Large intestine (tissue), 3 donors: ENCODE measurements at regions not wholly inside any gene's neighbourhood (a gene's known extent, or its start where the extent isn't known, plus 50 kb on each side); places are given as distances from the start of the nearest gene placed in this dataset.
A peak's percentile ranks its signal among the peaks of the same experiment; 100 is the strongest.

Experiments
- DNase-seq, 2 donors: peaks; one replicate each; pipeline versions ENCODE4 v3.0.0 to v3.0.0-alpha.2; 2013
- H3K27ac ChIP-seq: one replicate; pipeline ENCODE4 v1.5.1; 2013; ENCODE audit warnings: low read length
- H3K27me3 ChIP-seq: 2 replicates; pipeline ENCODE4 v1.6.1; 2013; ENCODE audit warnings: low read length; ENCODE audit not compliant: control insufficient read depth, insufficient read depth
- H3K36me3 ChIP-seq: 2 replicates; pipeline ENCODE4 v1.6.1; 2013; ENCODE audit warnings: low read length; ENCODE audit not compliant: control insufficient read depth, insufficient read depth
- H3K4me1 ChIP-seq: one replicate; pipeline ENCODE4 v1.6.1; 2013; ENCODE audit warnings: low read length; ENCODE audit not compliant: control insufficient read depth, insufficient read depth
- H3K4me3 ChIP-seq: one replicate; pipeline ENCODE4 v1.5.1; 2013; ENCODE audit warnings: low read length
- H3K9me3 ChIP-seq: one replicate; pipeline ENCODE4 v1.6.1; 2013; ENCODE audit warnings: mild to moderate bottlenecking, low read depth, low read length, moderate library complexity; ENCODE audit not compliant: control insufficient read depth
- WGBS: methylation state at CpG from one replicate; pipeline ENCODE4 v1.1.5; 2013; ENCODE audit warnings: low lambda C conversion rate; ENCODE audit not compliant: insufficient coverage; 5-methylcytosine and 5-hydroxymethylcytosine counted together

DNA sequence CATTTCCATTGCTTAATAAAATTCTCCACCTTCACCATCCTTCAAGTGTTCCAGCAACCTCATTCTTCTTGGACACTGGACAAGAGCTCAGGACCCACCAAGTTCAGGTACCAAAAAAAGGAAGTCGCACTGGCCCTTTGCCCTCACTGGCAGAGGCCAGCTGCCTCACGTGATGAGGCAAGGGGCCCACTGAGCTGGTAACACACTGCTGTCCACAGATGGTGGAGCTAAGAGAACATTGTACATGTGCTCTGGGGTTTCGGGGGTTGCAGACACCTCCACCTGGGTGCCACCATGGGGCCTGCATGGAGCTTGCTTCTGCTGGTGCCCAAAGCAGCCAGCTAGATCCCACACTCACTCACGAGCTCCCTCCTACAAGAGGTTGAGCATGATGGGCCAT lies 71.3 kb downstream of the SCG2 start:
- no peak for DNase-seq
- no peaks in the 10 kb centered on the region for H3K36me3 ChIP-seq
- H3K27me3 ChIP-seq: no peaks in the 10 kb centered on the region
- H3K9me3 ChIP-seq: no peaks in the 10 kb centered on the region
- H3K4me3 ChIP-seq: no peak overlapping the region
- WGBS: no CpG with 5 or more reads among the region's 4 CpGs
- no peaks in the 10 kb centered on the region for H3K4me1 ChIP-seq
- no peak overlapping the region for H3K27ac ChIP-seq

- no peak for DNase-seq
- Histone ChIP-seq H3K4me3 (no peak overlapping the region), H3K27ac (no peak overlapping the region), H3K27me3 (no peaks in the 10 kb centered on the region), H3K36me3 (no peaks in the 10 kb centered on the region), H3K9me3 (no peaks in the 10 kb centered on the region), H3K4me1 (no peaks in the 10 kb centered on the region)
- WGBS: no CpG with 5 or more reads among the region's 2 CpGs
Measured at GRCh38 chr2:223532161-223532560, 70.0 kb downstream of the SCG2 start.

DNA sequence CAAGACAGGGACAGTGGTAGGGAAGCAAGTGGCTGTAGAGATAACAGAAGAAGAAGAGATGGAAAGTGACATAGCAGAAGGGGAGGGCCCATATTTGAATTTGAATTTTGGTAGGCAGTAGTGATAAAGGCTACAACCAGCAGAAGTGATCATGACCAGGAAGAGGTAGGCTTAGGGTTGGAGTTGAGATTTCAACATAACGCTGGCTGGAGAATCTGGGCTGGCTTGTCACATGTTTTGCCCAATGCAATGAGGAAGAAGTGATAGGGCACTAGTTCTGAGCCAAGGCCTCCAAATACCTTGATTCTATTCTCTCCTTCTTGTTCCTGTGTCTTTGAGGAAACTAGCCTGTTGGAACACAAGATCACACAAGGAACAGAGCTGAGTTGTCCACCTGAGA lies 69.4 kb downstream of the SCG2 start:
- no peak overlapping the region for H3K4me3 ChIP-seq
- H3K9me3 ChIP-seq: no peaks in the 10 kb centered on the region
- DNase-seq: no peak
- no CpG with 5 or more reads among the region's 1 CpG for WGBS
- no peaks in the 10 kb centered on the region for H3K36me3 ChIP-seq
- H3K27me3 ChIP-seq: no peaks in the 10 kb centered on the region
- H3K4me1 ChIP-seq: no peaks in the 10 kb centered on the region
- no peak overlapping the region for H3K27ac ChIP-seq

DNA sequence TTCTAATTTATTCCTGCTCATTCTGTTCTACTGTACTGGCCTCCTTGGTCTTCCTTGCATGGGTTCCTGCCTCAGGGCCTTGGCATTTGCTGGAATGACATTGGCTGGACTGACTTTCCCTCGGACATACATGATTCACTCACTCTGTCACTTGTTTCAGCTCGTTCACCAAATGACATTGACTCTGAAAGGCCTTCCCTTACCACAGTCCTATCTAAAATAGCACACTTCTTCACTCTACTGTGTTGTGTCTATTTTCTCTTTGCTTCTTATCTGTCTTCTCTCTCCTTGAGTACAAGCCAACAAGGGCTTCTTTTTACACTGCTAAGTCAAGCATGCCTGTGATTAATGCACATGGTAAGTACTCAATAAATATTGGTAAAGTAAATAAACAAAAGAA lies 65.6 kb downstream of the SCG2 start:
- no peaks in the 10 kb centered on the region for H3K36me3 ChIP-seq
- no peak overlapping the region for H3K27ac ChIP-seq
- no peak overlapping the region for H3K4me3 ChIP-seq
- no peaks in the 10 kb centered on the region for H3K9me3 ChIP-seq
- WGBS: no CpG with 5 or more reads among the region's 2 CpGs
- no peaks in the 10 kb centered on the region for H3K27me3 ChIP-seq
- DNase-seq: no peak
- no peaks in the 10 kb centered on the region for H3K4me1 ChIP-seq

DNA sequence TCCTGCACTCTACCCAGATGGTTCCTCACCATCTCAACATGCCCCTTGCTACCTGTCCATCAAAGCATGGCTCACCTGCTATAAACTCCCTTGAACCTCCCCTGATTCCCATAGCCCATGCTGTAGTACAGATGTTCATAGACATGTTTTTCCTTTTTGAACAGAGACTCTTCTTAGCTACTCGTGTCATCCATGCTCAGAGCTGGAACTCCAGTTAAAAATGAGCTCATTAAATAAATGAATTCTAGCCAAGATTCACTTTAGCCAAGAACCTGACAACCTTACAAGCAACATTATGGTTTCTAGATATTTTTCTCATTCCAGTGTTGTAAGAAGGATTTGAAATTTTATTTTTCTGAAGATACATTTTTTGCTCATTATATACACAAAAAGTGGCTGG lies 65.0 kb downstream of the SCG2 start:
- Histone ChIP-seq H3K27ac (no peak overlapping the region), H3K4me1 (no peaks in the 10 kb centered on the region), H3K4me3 (no peak overlapping the region), H3K36me3 (no peaks in the 10 kb centered on the region), H3K27me3 (no peaks in the 10 kb centered on the region), H3K9me3 (no peaks in the 10 kb centered on the region)
- DNase-seq: no peak
- no CpG with 5 or more reads among the region's 1 CpG for WGBS

- 40% methylated on average over 1 of the region's 5 CpGs for WGBS
- no peaks in the 10 kb centered on the region for H3K27me3 ChIP-seq
- no peak overlapping the region for H3K4me3 ChIP-seq
- H3K9me3 ChIP-seq: no peaks in the 10 kb centered on the region
- no peaks in the 10 kb centered on the region for H3K4me1 ChIP-seq
- no peak overlapping the region for H3K27ac ChIP-seq
- H3K36me3 ChIP-seq: no peaks in the 10 kb centered on the region
- peak in 1 of 2 donors; percentile 11 for DNase-seq
Measured at GRCh38 chr2:223537651-223538601, 64.2 kb downstream of the SCG2 start.

GRCh38 chr2:223538920-223539440 lies 63.2 kb downstream of the SCG2 start:
- peak in 1 of 2 donors; percentile 13 for DNase-seq
- no peak overlapping the region for H3K27ac ChIP-seq
- H3K9me3 ChIP-seq: no peaks in the 10 kb centered on the region
- no peaks in the 10 kb centered on the region for H3K27me3 ChIP-seq
- H3K36me3 ChIP-seq: no peaks in the 10 kb centered on the region
- 10% methylated on average over 2 of the region's 8 CpGs for WGBS
- H3K4me3 ChIP-seq: no peak overlapping the region
- H3K4me1 ChIP-seq: no peaks in the 10 kb centered on the region

DNA sequence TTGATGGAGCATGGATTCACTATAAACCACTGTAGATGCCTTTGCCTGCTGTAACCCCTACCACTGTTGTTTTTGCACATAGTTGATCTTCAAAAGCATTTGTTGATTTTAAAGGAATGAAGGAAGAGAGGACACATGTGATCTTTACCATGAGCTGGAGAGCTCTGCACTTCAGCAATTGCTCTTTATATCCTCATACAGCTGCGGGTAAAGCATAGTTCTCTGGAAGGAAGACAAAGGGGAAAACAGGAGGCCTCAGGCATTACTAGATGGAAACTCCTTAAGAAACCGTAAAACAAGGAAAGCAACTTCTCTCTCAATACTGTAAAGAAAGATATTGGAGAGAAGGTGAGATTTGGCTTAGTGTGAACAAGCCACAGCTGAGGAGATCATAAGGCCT lies 60.6 kb downstream of the SCG2 start:
- Histone ChIP-seq H3K4me3 (no peak overlapping the region), H3K36me3 (no peaks in the 10 kb centered on the region), H3K4me1 (no peaks in the 10 kb centered on the region), H3K9me3 (no peaks in the 10 kb centered on the region), H3K27ac (no peak overlapping the region), H3K27me3 (no peaks in the 10 kb centered on the region)
- no peak for DNase-seq
- WGBS: 80% methylated on average over 1 of the region's 2 CpGs

DNA sequence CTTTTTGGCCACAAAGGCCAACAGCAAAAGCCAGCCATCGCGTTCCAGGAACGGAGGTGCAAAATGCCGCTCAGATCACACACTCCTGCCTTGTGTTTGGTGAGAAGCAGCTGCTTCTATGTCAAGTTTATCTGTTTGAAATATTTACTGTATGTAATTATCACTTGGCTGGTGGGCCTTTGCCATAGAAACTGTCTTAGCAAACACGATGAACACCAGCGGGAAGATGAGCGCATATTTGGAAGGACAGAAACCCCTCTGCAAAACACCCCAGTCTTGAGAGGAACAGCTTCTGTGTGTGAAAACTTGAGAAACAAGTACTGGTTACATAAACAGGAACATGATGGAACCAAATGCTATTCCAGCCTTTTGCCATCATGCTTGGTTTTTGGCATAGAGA lies 59.7 kb downstream of the SCG2 start:
- Histone ChIP-seq H3K9me3 (no peaks in the 10 kb centered on the region), H3K27me3 (no peaks in the 10 kb centered on the region), H3K4me1 (no peaks in the 10 kb centered on the region), H3K36me3 (no peaks in the 10 kb centered on the region), H3K27ac (no peak overlapping the region), H3K4me3 (no peak overlapping the region)
- no peak for DNase-seq
- WGBS: no CpG with 5 or more reads among the region's 7 CpGs

- no peak overlapping the region for H3K4me3 ChIP-seq
- no peaks in the 10 kb centered on the region for H3K27me3 ChIP-seq
- no peak overlapping the region for H3K27ac ChIP-seq
- H3K9me3 ChIP-seq: no peaks in the 10 kb centered on the region
- no peak for DNase-seq
- no peaks in the 10 kb centered on the region for H3K36me3 ChIP-seq
- WGBS: 33% methylated on average over 2 of the region's 2 CpGs
- no peaks in the 10 kb centered on the region for H3K4me1 ChIP-seq
Measured at GRCh38 chr2:223545406-223545805, 56.8 kb downstream of the SCG2 start.

- Histone ChIP-seq H3K27me3 (no peaks in the 10 kb centered on the region), H3K9me3 (no peaks in the 10 kb centered on the region), H3K27ac (no peak overlapping the region), H3K4me1 (no peaks in the 10 kb centered on the region), H3K4me3 (no peak overlapping the region), H3K36me3 (no peaks in the 10 kb centered on the region)
- no CpG with 5 or more reads among the region's 2 CpGs for WGBS
- DNase-seq: no peak
Measured at GRCh38 chr2:223545830-223546229, 56.3 kb downstream of the SCG2 start.
